ENCODE measurements at regions not wholly inside any gene's neighbourhood (a gene's known extent, or its start where the extent isn't known, plus 50 kb on each side); places are given as distances from the start of the nearest gene placed in this dataset.
"Not testable (repeated sequence)": the region's sequence is repeated elsewhere in the genome, so short reads cannot be mapped to it uniquely, and the experiment has no call there.

GRCh38 chr17:22305356-22306071 is 613.2 kb downstream of the KCNJ18 start:
- DNase-seq (ENCODE audit: low spot score), result no peak

GRCh38 chr17:22310292-22310691 is 618.0 kb downstream of the KCNJ18 start:
- not testable (repeated sequence) for DNase-seq (ENCODE audit: low spot score)

- DNase-seq (ENCODE audit: low spot score), result peak; percentile 86
Observed at GRCh38 chr17:22310717-22311686, 618.7 kb downstream of the KCNJ18 start.

GRCh38 chr17:22321001-22321400 is 628.7 kb downstream of the KCNJ18 start:
- DNase-seq (ENCODE audit: low spot score), result not testable (repeated sequence)

- peak; percentile 63 for DNase-seq (ENCODE audit: low spot score)
Observed at GRCh38 chr17:22322893-22323550, 630.7 kb downstream of the KCNJ18 start.

- DNase-seq (ENCODE audit: low spot score), result no peak
Observed at GRCh38 chr17:22337467-22337866, 645.1 kb downstream of the KCNJ18 start.

GRCh38 chr17:22356603-22357002 is 664.3 kb downstream of the KCNJ18 start:
- DNase-seq (ENCODE audit: low spot score), result not testable (repeated sequence)

GRCh38 chr17:22370988-22371387 is 678.7 kb downstream of the KCNJ18 start:
- DNase-seq (ENCODE audit: low spot score), result not testable (repeated sequence)

- DNase-seq (ENCODE audit: low spot score), result no peak
Observed at GRCh38 chr17:22373911-22374310, 681.6 kb downstream of the KCNJ18 start.

GRCh38 chr17:22374741-22375140 is 682.4 kb downstream of the KCNJ18 start:
- DNase-seq (ENCODE audit: low spot score), result no peak

GRCh38 chr17:22376747-22377146 is 684.4 kb downstream of the KCNJ18 start:
- DNase-seq (ENCODE audit: low spot score), result not testable (repeated sequence)

- DNase-seq (ENCODE audit: low spot score), result not testable (repeated sequence)
Observed at GRCh38 chr17:22378748-22379147, 686.4 kb downstream of the KCNJ18 start.

GRCh38 chr17:22381589-22381988 is 689.3 kb downstream of the KCNJ18 start:
- DNase-seq (ENCODE audit: low spot score), result not testable (repeated sequence)

GRCh38 chr17:22383772-22384460 is 691.6 kb downstream of the KCNJ18 start:
- not testable (repeated sequence) for DNase-seq (ENCODE audit: low spot score)

GRCh38 chr17:22384461-22384800 is 692.1 kb downstream of the KCNJ18 start:
- not testable (repeated sequence) for DNase-seq (ENCODE audit: low spot score)

GRCh38 chr17:22398446-22398845 is 706.1 kb downstream of the KCNJ18 start:
- DNase-seq (ENCODE audit: low spot score), result not testable (repeated sequence)

- not testable (repeated sequence) for DNase-seq (ENCODE audit: low spot score)
Observed at GRCh38 chr17:22399037-22399436, 706.7 kb downstream of the KCNJ18 start.

GRCh38 chr17:22405080-22405479 is 712.8 kb downstream of the KCNJ18 start:
- DNase-seq (ENCODE audit: low spot score), result not testable (repeated sequence)

GRCh38 chr17:22409160-22409751 is 716.9 kb downstream of the KCNJ18 start:
- DNase-seq (ENCODE audit: low spot score), result no peak

- no peak for DNase-seq (ENCODE audit: low spot score)
Observed at GRCh38 chr17:22410136-22410535, 717.8 kb downstream of the KCNJ18 start.

- DNase-seq (ENCODE audit: low spot score), result no peak
Observed at GRCh38 chr17:22411185-22411784, 719.0 kb downstream of the KCNJ18 start.
